ENCODE measurements at regions not wholly inside any gene's neighbourhood (a gene's known extent, or its start where the extent isn't known, plus 50 kb on each side); places are given as distances from the start of the nearest gene placed in this dataset.

- Mint-ChIP-seq H3K4me3 (no peak overlapping the region), H3K4me1 (peaks cover 5 to 8% of the 10 kb centered on the region in 2 experiments), H3K36me3 (ENCODE audit: insufficient read depth in 1 of 3, low read depth in 3 of 3) (peaks cover 0 to 8% (median 7%) of the 10 kb centered on the region in 3 experiments; a peak in 3 of 7 replicates), H3K27me3 (ENCODE audit: low read depth) (no peaks in the 10 kb centered on the region), H3K9me3 (peaks cover 0 to 2% of the 10 kb centered on the region in 2 experiments; a peak in 2 of 5 replicates), H3K27ac (no peak overlapping the region)
- no peak overlapping the region for H3K27ac ChIP-seq (ENCODE audit: insufficient read length, low read depth, low read length)
- H2BK20ac ChIP-seq (ENCODE audit: low read depth, low read length, poor library complexity, severe bottlenecking), result no peak overlapping the region
- H4K20me1 ChIP-seq (ENCODE audit: control insufficient read depth, insufficient read depth, insufficient read length), result no peaks in the 10 kb centered on the region
- TF ChIP-seq, protein P1, sequence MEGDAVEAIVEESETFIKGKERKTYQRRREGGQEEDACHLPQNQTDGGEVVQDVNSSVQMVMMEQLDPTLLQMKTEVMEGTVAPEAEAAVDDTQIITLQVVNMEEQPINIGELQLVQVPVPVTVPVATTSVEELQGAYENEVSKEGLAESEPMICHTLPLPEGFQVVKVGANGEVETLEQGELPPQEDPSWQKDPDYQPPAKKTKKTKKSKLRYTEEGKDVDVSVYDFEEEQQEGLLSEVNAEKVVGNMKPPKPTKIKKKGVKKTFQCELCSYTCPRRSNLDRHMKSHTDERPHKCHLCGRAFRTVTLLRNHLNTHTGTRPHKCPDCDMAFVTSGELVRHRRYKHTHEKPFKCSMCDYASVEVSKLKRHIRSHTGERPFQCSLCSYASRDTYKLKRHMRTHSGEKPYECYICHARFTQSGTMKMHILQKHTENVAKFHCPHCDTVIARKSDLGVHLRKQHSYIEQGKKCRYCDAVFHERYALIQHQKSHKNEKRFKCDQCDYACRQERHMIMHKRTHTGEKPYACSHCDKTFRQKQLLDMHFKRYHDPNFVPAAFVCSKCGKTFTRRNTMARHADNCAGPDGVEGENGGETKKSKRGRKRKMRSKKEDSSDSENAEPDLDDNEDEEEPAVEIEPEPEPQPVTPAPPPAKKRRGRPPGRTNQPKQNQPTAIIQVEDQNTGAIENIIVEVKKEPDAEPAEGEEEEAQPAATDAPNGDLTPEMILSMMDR (conservative IDR thresholded peaks at IDR 0.05), result no peak
- no peaks in the 10 kb centered on the region for H3K23me2 ChIP-seq (ENCODE audit: insufficient read length, low read depth, low read length, poor library complexity, severe bottlenecking)
- no CpG with 5 or more reads among the region's 2 CpGs for WGBS (ENCODE audit: extremely low coverage, insufficient read length, low lambda C conversion rate)
- no peak overlapping the region for H2BK5ac ChIP-seq (ENCODE audit: insufficient read length, low read length)
- H3K9ac ChIP-seq (ENCODE audit: extremely low read depth, insufficient read length, low read length), result no peak overlapping the region
- DNase-seq, result no peak
- H3K4ac ChIP-seq (ENCODE audit: low read depth, low read length), result no peak overlapping the region
- no peak overlapping the region for H3K4me2 ChIP-seq (ENCODE audit: insufficient read depth, insufficient read length, low read length)
- H4K91ac ChIP-seq (ENCODE audit: insufficient read length, low read depth, low read length), result no peak overlapping the region
- H3K27me3 ChIP-seq (ENCODE audit: insufficient read depth, low read length), result no peaks in the 10 kb centered on the region
- no peak overlapping the region for H2AFZ ChIP-seq (ENCODE audit: low read length)
- H4K8ac ChIP-seq (replicated peaks; ENCODE audit: insufficient read length, low read depth, low read length), result no peak overlapping the region
- H4K5ac ChIP-seq (ENCODE audit: insufficient read length, low read depth, low read length), result no peak overlapping the region
- peaks cover 1% of the 10 kb centered on the region; the same call in 1 of the 2 replicates for H3K4me1 ChIP-seq (ENCODE audit: insufficient read depth, low read length)
- no peaks in the 10 kb centered on the region for H3K79me1 ChIP-seq (ENCODE audit: insufficient read depth, low read depth, low read length, poor library complexity, severe bottlenecking)
- no peak overlapping the region for H2BK15ac ChIP-seq (ENCODE audit: low read depth, low read length)
- no peak overlapping the region for H2BK12ac ChIP-seq (ENCODE audit: insufficient read length, low read depth, low read length)
- no peak overlapping the region for H2AK5ac ChIP-seq (ENCODE audit: insufficient read length, low read length)
- H3K79me2 ChIP-seq (ENCODE audit: insufficient read depth, low read length), result no peaks in the 10 kb centered on the region
- no peak overlapping the region for H3K23ac ChIP-seq (ENCODE audit: insufficient read length, low read depth, low read length)
- H3K18ac ChIP-seq (ENCODE audit: insufficient read length, low read depth, low read length), result no peak overlapping the region
- no peak overlapping the region for H3K56ac ChIP-seq (ENCODE audit: insufficient read length, low read depth, low read length)
- no peak overlapping the region for H2BK120ac ChIP-seq (ENCODE audit: low read depth, low read length, poor library complexity, severe bottlenecking)
- no peaks in the 10 kb centered on the region for H3K9me3 ChIP-seq (ENCODE audit: control insufficient read depth, low read depth, low read length)
- no peak overlapping the region for H3T11ph ChIP-seq (ENCODE audit: low read length)
- H3K14ac ChIP-seq (ENCODE audit: insufficient read depth, low read length), result no peak overlapping the region
Observed at GRCh38 chr3:115548611-115549010, 74.7 kb upstream of the GAP43 start.

Measured in H9 (cell line).